Endodermal cell (in vitro differentiated cells): ENCODE measurements at regions not wholly inside any gene's neighbourhood (a gene's known extent, or its start where the extent isn't known, plus 50 kb on each side); places are given as distances from the start of the nearest gene placed in this dataset.

Source experiments
- DNase-seq: peaks from one replicate; pipeline ENCODE4 v3.0.0-alpha.2; 2017
- H3K27ac ChIP-seq: 2 replicates; pipeline ENCODE4 v1.5.1; 2013; ENCODE audit warnings: mild to moderate bottlenecking, low read depth, low read length, moderate library complexity
- H3K27me3 ChIP-seq: 2 replicates; pipeline ENCODE4 v1.6.1; 2013; ENCODE audit warnings: mild to moderate bottlenecking, low read length, moderate library complexity; ENCODE audit not compliant: insufficient read depth, control insufficient read depth, poor library complexity, severe bottlenecking
- H3K36me3 ChIP-seq: 2 replicates; pipeline ENCODE4 v1.7.0; 2013; ENCODE audit warnings: mild to moderate bottlenecking, low read length, moderate library complexity; ENCODE audit not compliant: control insufficient read depth, insufficient read depth
- H3K4me1 ChIP-seq: one replicate; pipeline ENCODE4 v1.7.0; 2013; ENCODE audit warnings: low read length; ENCODE audit not compliant: control insufficient read depth, insufficient read depth
- H3K4me3 ChIP-seq: 2 replicates; pipeline ENCODE4 v1.5.1; 2013; ENCODE audit warnings: mild to moderate bottlenecking, low read length, moderate library complexity
- H3K9ac ChIP-seq: 2 replicates; pipeline ENCODE4 v1.6.1; 2013; ENCODE audit warnings: mild to moderate bottlenecking, low read length, moderate library complexity; ENCODE audit not compliant: poor library complexity, severe bottlenecking; ENCODE audit errors: extremely low read depth
- H3K9me3 ChIP-seq: 2 replicates; pipeline ENCODE4 v1.6.1; 2013; ENCODE audit warnings: mild to moderate bottlenecking, low read length, moderate library complexity; ENCODE audit not compliant: control insufficient read depth
- H3K27ac Mint-ChIP-seq: 2 replicates; pipeline ENCODE4 v1.8.0; 2020; ENCODE audit warnings: mixed read lengths
- H3K27me3 Mint-ChIP-seq: 2 replicates; pipeline ENCODE4 v1.8.0; 2021; ENCODE audit warnings: mild to moderate bottlenecking, mixed read lengths; ENCODE audit not compliant: insufficient read depth
- H3K36me3 Mint-ChIP-seq: 2 replicates; pipeline ENCODE4 v1.8.0; 2020; ENCODE audit warnings: low read depth, mixed read lengths
- H3K4me1 Mint-ChIP-seq: 2 replicates; pipeline ENCODE4 v1.8.0; 2020; ENCODE audit warnings: mixed read lengths
- H3K4me3 Mint-ChIP-seq: 2 replicates; pipeline ENCODE4 v1.8.0; 2020; ENCODE audit warnings: mild to moderate bottlenecking, moderate library complexity, mixed read lengths
- H3K9me3 Mint-ChIP-seq: 2 replicates; pipeline ENCODE4 v1.8.0; 2020; ENCODE audit warnings: mild to moderate bottlenecking, mixed read lengths
- CTCF ChIP-seq: fragments of 200-600 bp; sonication (generic); conservative IDR thresholded peaks from 2 replicates; pipeline ENCODE4 v1.5.0; 2021; ENCODE audit warnings: antibody characterized with exemption, mild to moderate bottlenecking
- WGBS, 2 experiments: methylation state at CpG; one replicate each; pipeline versions ENCODE4 v1.1.5 to v1.1.7; 2013; ENCODE audit warnings: missing lambda C conversion rate in 2 of 2, mixed read lengths in 1 of 2; ENCODE audit not compliant: insufficient coverage in 1 of 2, insufficient read length in 1 of 2; 5-methylcytosine and 5-hydroxymethylcytosine counted together

DNA sequence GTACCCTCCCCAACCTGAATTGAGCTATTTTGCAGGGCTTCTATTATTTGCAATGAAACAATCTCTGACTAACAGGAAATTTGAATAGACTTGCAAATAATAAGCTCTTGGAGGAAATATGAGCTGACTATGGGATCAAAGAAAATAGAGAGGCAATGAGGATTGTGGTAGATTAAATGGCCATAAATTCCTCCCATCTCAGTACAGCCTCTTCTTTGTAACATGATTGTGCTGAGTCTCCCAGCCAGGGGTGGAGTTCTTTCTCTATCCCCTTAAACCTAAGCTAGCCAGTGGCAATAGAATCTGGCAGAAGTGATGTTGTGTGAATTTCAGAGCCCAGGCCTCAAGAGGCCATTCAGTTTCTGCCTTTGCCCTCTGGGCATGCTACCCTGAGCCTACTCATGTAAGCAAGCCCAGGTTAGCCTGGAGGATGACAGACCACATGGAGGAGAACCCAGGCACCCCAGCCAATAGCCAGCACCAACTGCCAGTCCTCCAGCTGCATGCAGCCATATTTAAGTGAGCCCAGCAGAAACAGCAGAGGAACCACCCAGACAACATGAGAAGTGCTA is 86.8 kb upstream of the TP53I11 start:
- Histone ChIP-seq H3K36me3 (no peaks in the 10 kb centered on the region), H3K4me3 (no peak overlapping the region), H3K9ac (no peak overlapping the region), H3K9me3 (peaks cover 9% of the 10 kb centered on the region), H3K27me3 (peaks cover under 1% of the 10 kb centered on the region), H3K27ac (no peak overlapping the region), H3K4me1 (peaks cover 4% of the 10 kb centered on the region)
- no peaks in the 10 kb centered on the region for H3K36me3 Mint-ChIP-seq
- H3K27ac Mint-ChIP-seq = no peak overlapping the region
- H3K4me3 Mint-ChIP-seq = no peak overlapping the region
- peaks cover 24% of the 10 kb centered on the region for H3K27me3 Mint-ChIP-seq
- no peak for TF ChIP-seq CTCF
- DNase-seq = no peak
- peaks cover 5% of the 10 kb centered on the region for H3K4me1 Mint-ChIP-seq
- H3K9me3 Mint-ChIP-seq = peaks cover 14% of the 10 kb centered on the region

- TF ChIP-seq CTCF = no peak
Observed at GRCh38 chr11:45038923-45039322, 88.2 kb upstream of the TP53I11 start.

DNA sequence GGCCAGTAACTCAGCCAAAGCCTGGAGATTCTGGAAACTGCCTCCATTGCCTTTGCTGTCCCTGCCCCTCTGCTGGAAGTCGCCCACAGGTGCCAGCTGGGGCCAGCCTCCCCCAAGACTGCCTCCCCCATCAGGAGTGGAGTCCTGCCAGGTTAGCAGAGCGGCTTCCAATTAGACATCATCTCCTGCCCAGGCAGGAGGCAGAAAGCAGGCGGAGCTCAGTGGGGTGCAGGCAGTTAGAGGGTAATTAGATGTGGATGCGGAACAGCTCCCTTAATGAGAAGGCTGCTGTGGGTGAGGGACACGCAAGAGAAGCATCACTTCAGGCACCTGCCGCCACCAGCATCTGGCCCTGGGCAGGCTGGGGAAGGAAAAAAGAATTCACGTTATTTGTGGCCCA is 90.9 kb upstream of the TP53I11 start:
- H3K27ac Mint-ChIP-seq = no peak overlapping the region
- peaks cover 9% of the 10 kb centered on the region for H3K9me3 ChIP-seq
- no peaks in the 10 kb centered on the region for H3K27me3 ChIP-seq
- no peaks in the 10 kb centered on the region for H3K36me3 ChIP-seq
- WGBS, 2 experiments = 79 to 80% methylated on average over 1 to 6 of the region's 7 CpGs
- H3K27me3 Mint-ChIP-seq = peaks cover 12% of the 10 kb centered on the region
- no peak overlapping the region for H3K9ac ChIP-seq
- peaks cover 14% of the 10 kb centered on the region for H3K9me3 Mint-ChIP-seq
- H3K4me3 ChIP-seq = no peak overlapping the region
- TF ChIP-seq CTCF = no peak
- H3K36me3 Mint-ChIP-seq = no peaks in the 10 kb centered on the region
- H3K27ac ChIP-seq = peak overlapping the region; percentile 30
- H3K4me3 Mint-ChIP-seq = no peak overlapping the region
- H3K4me1 Mint-ChIP-seq = no peaks in the 10 kb centered on the region
- DNase-seq = no peak
- H3K4me1 ChIP-seq = peaks cover under 1% of the 10 kb centered on the region

More at GRCh38 chr11:45038923-45039322, 88.2 kb upstream of the TP53I11 start:
- peaks cover 4% of the 10 kb centered on the region for H3K4me1 ChIP-seq
- H3K27ac Mint-ChIP-seq = no peak overlapping the region
- H3K36me3 Mint-ChIP-seq = no peaks in the 10 kb centered on the region
- WGBS, 2 experiments = 88 to 100% methylated on average over 1 of the region's 1 CpG
- peaks cover 5% of the 10 kb centered on the region for H3K4me1 Mint-ChIP-seq
- no peaks in the 10 kb centered on the region for H3K36me3 ChIP-seq
- H3K27me3 ChIP-seq = no peaks in the 10 kb centered on the region
- no peak overlapping the region for H3K27ac ChIP-seq
- no peak overlapping the region for H3K9ac ChIP-seq
- no peak overlapping the region for H3K4me3 Mint-ChIP-seq
- H3K9me3 Mint-ChIP-seq = peaks cover 14% of the 10 kb centered on the region
- no peak for DNase-seq
- H3K9me3 ChIP-seq = peaks cover 9% of the 10 kb centered on the region
- H3K4me3 ChIP-seq = no peak overlapping the region
- H3K27me3 Mint-ChIP-seq = peaks cover 16% of the 10 kb centered on the region
